Colonic mucosa (tissue), 4 donors: ENCODE measurements at regions not wholly inside any gene's neighbourhood (a gene's known extent, or its start where the extent isn't known, plus 50 kb on each side); places are given as distances from the start of the nearest gene placed in this dataset.

Experiments
- DNase-seq: peaks from one replicate; pipeline ENCODE4 v3.0.0-alpha.2; 2020
- H3K27ac ChIP-seq: fragments of 200-600 bp; one replicate; pipeline ENCODE4 v1.8.0; 2021
- H3K27me3 ChIP-seq: fragments of 200-600 bp; one replicate; pipeline ENCODE4 v1.8.0; 2021
- H3K36me3 ChIP-seq: fragments of 200-600 bp; one replicate; pipeline ENCODE4 v1.8.0; 2021
- H3K4me1 ChIP-seq: fragments of 200-600 bp; one replicate; pipeline ENCODE4 v1.8.0; 2021; ENCODE audit warnings: mild to moderate bottlenecking
- H3K4me3 ChIP-seq: fragments of 200-600 bp; one replicate; pipeline ENCODE4 v1.8.0; 2021
- H3K9ac ChIP-seq, 2 donors: one replicate each; pipeline ENCODE4 v1.7.0; 2013; ENCODE audit warnings: control low read depth in 2 of 2, low read depth in 2 of 2, low read length in 2 of 2
- H3K9me3 ChIP-seq: fragments of 200-600 bp; one replicate; pipeline ENCODE4 v1.8.0; 2021
- intact Hi-C: fragments of 100-400 bp; cut with DNase I; formaldehyde crosslinking; loops from one replicate; pipeline ENCODE4 v1.14.1; 2022
- TF ChIP-seq, protein P1 (sequence below): fragments of 200-600 bp; IDR thresholded peaks from one replicate; pipeline ENCODE4 v1.8.0; 2022; ENCODE audit warnings: antibody characterized with exemption, mild to moderate bottlenecking
- donor health status: healthy.
- donor health status: DM: no; HTN: no; CAD: no.
- donor health status: DM: no; HTN: no; CAD: no.

- Histone ChIP-seq H3K4me3 (no peak overlapping the region), H3K9ac (no peak overlapping the region), H3K27me3 (no peaks in the 10 kb centered on the region), H3K4me1 (no peaks in the 10 kb centered on the region), H3K36me3 (no peaks in the 10 kb centered on the region), H3K9me3 (no peaks in the 10 kb centered on the region), H3K27ac (no peak overlapping the region)
- TF ChIP-seq, protein P1, sequence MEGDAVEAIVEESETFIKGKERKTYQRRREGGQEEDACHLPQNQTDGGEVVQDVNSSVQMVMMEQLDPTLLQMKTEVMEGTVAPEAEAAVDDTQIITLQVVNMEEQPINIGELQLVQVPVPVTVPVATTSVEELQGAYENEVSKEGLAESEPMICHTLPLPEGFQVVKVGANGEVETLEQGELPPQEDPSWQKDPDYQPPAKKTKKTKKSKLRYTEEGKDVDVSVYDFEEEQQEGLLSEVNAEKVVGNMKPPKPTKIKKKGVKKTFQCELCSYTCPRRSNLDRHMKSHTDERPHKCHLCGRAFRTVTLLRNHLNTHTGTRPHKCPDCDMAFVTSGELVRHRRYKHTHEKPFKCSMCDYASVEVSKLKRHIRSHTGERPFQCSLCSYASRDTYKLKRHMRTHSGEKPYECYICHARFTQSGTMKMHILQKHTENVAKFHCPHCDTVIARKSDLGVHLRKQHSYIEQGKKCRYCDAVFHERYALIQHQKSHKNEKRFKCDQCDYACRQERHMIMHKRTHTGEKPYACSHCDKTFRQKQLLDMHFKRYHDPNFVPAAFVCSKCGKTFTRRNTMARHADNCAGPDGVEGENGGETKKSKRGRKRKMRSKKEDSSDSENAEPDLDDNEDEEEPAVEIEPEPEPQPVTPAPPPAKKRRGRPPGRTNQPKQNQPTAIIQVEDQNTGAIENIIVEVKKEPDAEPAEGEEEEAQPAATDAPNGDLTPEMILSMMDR, result no peak
- DNase-seq, result no peak
- intact Hi-C loops, result no loop called here
These were observed 283.1 kb upstream of the FOXG1 start for GRCh38 chr14:28483506-28483905.

DNA sequence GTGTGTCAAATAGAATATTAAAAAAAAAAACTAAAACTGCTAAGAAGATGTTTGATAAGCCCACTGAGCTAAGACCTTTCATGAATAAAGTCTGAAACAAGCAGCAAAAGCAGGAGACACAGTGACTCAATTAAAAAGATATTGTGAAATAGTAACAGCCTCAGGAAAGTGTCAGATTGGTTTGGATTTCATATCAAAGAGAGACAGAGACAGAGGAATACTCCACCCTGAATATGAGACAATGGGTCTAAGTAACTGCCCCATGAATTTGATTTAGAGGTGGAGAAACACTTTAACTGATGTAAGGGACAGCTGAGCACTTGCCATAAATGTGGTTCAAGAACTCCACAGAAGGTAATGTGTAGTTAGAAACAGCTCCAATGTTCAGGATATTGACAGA, 277.9 kb upstream of the FOXG1 start:
- Histone ChIP-seq H3K9ac (no peak overlapping the region), H3K9me3 (no peaks in the 10 kb centered on the region), H3K27ac (no peak overlapping the region), H3K4me3 (no peak overlapping the region), H3K4me1 (no peaks in the 10 kb centered on the region), H3K36me3 (no peaks in the 10 kb centered on the region), H3K27me3 (no peaks in the 10 kb centered on the region)
- no peak for DNase-seq
- intact Hi-C loops, result no loop called here
- TF ChIP-seq, protein P1, result no peak

GRCh38 chr14:28493516-28493915, 273.1 kb upstream of the FOXG1 start:
- intact Hi-C loops, result no loop called here
- H3K4me3 ChIP-seq, result no peak overlapping the region
- no peak for DNase-seq
- no peak overlapping the region for H3K9ac ChIP-seq
- no peaks in the 10 kb centered on the region for H3K36me3 ChIP-seq
- no peaks in the 10 kb centered on the region for H3K27me3 ChIP-seq
- no peak overlapping the region for H3K27ac ChIP-seq
- H3K9me3 ChIP-seq, result no peaks in the 10 kb centered on the region
- TF ChIP-seq, protein P1, result no peak
- no peaks in the 10 kb centered on the region for H3K4me1 ChIP-seq

- no peak overlapping the region for H3K27ac ChIP-seq
- H3K27me3 ChIP-seq, result no peaks in the 10 kb centered on the region
- TF ChIP-seq, protein P1, result no peak
- H3K9me3 ChIP-seq, result no peaks in the 10 kb centered on the region
- no peak overlapping the region for H3K9ac ChIP-seq
- no peak overlapping the region for H3K4me3 ChIP-seq
- H3K36me3 ChIP-seq, result no peaks in the 10 kb centered on the region
- intact Hi-C loops, result no loop called here
- no peaks in the 10 kb centered on the region for H3K4me1 ChIP-seq
- DNase-seq, result no peak
These were observed 272.4 kb upstream of the FOXG1 start for GRCh38 chr14:28494196-28494595.

GRCh38 chr14:28496364-28496763, 270.2 kb upstream of the FOXG1 start:
- TF ChIP-seq, protein P1, result no peak
- Histone ChIP-seq H3K4me3 (no peak overlapping the region), H3K9ac (no peak overlapping the region), H3K36me3 (no peaks in the 10 kb centered on the region), H3K27ac (no peak overlapping the region), H3K27me3 (no peaks in the 10 kb centered on the region), H3K9me3 (no peaks in the 10 kb centered on the region), H3K4me1 (no peaks in the 10 kb centered on the region)
- DNase-seq, result no peak
- intact Hi-C loops, result no loop called here

- H3K9me3 ChIP-seq, result no peaks in the 10 kb centered on the region
- H3K4me1 ChIP-seq, result no peaks in the 10 kb centered on the region
- H3K27me3 ChIP-seq, result no peaks in the 10 kb centered on the region
- no peak overlapping the region for H3K9ac ChIP-seq
- DNase-seq, result no peak
- TF ChIP-seq, protein P1, result no peak
- no peak overlapping the region for H3K27ac ChIP-seq
- no peak overlapping the region for H3K4me3 ChIP-seq
- intact Hi-C loops, result no loop called here
- no peaks in the 10 kb centered on the region for H3K36me3 ChIP-seq
These were observed 264.1 kb upstream of the FOXG1 start for GRCh38 chr14:28502517-28502916.
